T-helper 2 cell treated with Interferon-gamma antibody and Interleukin-4, amounts not matched to agents 5 μg/mL and 100 μg/mL, for 36 hours (primary cell): ENCODE measurements at regions not wholly inside any gene's neighbourhood (a gene's known extent, or its start where the extent isn't known, plus 50 kb on each side); places are given as distances from the start of the nearest gene placed in this dataset.

Experiments used
- DNase-seq: peaks from one replicate; pipeline ENCODE4 v3.0.0; 2021; ENCODE audit warnings: low spot score
- H3K27ac Mint-ChIP-seq: one replicate; pipeline ENCODE4 v1.8.0; 2021; ENCODE audit warnings: mild to moderate bottlenecking, mixed read lengths
- H3K27me3 Mint-ChIP-seq: one replicate; pipeline ENCODE4 v1.8.0; 2021; ENCODE audit warnings: low read depth, mixed read lengths
- H3K36me3 Mint-ChIP-seq: one replicate; pipeline ENCODE4 v1.8.0; 2021; ENCODE audit warnings: low read depth, mixed read lengths
- H3K4me1 Mint-ChIP-seq: one replicate; pipeline ENCODE4 v1.8.0; 2021; ENCODE audit warnings: low read depth, mixed read lengths
- H3K4me3 Mint-ChIP-seq: one replicate; pipeline ENCODE4 v1.8.0; 2022; ENCODE audit warnings: mild to moderate bottlenecking, moderate library complexity, mixed read lengths
- H3K9me3 Mint-ChIP-seq: one replicate; pipeline ENCODE4 v1.8.0; 2021; ENCODE audit warnings: mixed read lengths

GRCh38 chr2:88261725-88262124, 91.6 kb downstream of the THNSL2 start:
- Mint-ChIP-seq H3K36me3 (no peaks in the 10 kb centered on the region), H3K27ac (no peak overlapping the region), H3K9me3 (no peaks in the 10 kb centered on the region), H3K4me1 (peaks cover 5% of the 10 kb centered on the region), H3K27me3 (peaks cover 10% of the 10 kb centered on the region), H3K4me3 (no peak overlapping the region)
- DNase-seq, result no peak

GRCh38 chr2:88258208-88258607, 88.1 kb downstream of the THNSL2 start:
- DNase-seq, result no peak
- no peak overlapping the region for H3K27ac Mint-ChIP-seq
- no peaks in the 10 kb centered on the region for H3K9me3 Mint-ChIP-seq

DNA sequence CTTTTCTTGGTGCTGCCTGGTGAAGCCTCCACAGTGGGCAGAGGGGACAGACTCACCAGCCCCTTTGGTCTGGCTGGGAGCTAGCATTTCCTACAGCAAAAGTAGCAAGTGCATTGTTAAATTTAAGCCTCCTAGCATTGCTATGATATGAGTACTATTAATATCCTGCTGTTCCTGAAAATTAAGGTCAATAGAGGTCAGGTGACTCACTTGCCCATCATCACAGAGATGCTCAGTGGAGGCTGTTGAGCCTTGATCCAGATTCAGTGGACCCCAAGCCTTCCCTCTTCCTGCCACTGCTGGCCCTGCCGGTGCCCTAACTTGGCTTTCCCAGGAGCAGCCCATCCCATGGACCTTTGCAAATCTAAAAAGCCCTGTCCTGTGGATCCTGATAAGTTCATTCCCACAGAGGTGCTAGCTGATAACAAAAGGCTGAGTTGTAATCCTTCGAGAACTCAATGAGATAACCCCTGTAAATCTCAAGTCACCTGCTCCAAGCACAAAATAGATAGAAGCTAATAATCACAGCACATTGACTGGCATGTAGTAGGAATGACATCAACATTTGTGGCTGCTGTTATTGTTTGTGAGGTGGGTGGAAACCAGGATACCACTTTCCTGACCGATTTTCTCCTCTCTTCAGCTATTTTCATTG, 84.4 kb downstream of the THNSL2 start:
- Mint-ChIP-seq H3K9me3 (no peaks in the 10 kb centered on the region), H3K27ac (no peak overlapping the region), H3K36me3 (no peaks in the 10 kb centered on the region), H3K4me1 (no peaks in the 10 kb centered on the region), H3K4me3 (no peak overlapping the region), H3K27me3 (no peaks in the 10 kb centered on the region)
- DNase-seq, result no peak

More at GRCh38 chr2:88258208-88258607, 88.1 kb downstream of the THNSL2 start:
- H3K27me3 Mint-ChIP-seq, result peaks cover 4% of the 10 kb centered on the region
- H3K4me1 Mint-ChIP-seq, result no peaks in the 10 kb centered on the region
- no peaks in the 10 kb centered on the region for H3K36me3 Mint-ChIP-seq
- H3K4me3 Mint-ChIP-seq, result no peak overlapping the region

DNA sequence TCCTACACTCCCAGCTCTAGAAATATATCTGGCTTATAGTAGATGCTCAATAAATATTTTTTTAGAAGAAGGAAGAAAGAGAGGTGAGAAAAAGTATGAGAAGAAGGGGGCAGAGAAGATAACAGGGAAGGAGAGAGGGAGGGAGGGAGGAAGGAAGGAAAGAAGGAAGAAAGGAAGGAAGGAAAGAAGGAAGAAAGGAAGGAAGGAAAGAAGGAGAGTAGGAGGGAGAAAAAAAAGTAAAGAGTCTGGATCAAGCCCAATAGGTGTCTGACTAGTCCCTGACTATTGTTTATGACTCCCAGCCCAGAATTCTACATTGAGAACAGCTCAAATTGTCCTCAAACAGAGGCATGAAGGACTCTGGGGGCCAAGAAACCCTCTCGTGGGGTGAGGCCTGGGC, 83.9 kb downstream of the THNSL2 start:
- no peak for DNase-seq
- Mint-ChIP-seq H3K4me1 (no peaks in the 10 kb centered on the region), H3K9me3 (no peaks in the 10 kb centered on the region), H3K36me3 (no peaks in the 10 kb centered on the region), H3K27me3 (no peaks in the 10 kb centered on the region), H3K4me3 (no peak overlapping the region), H3K27ac (no peak overlapping the region)

DNA sequence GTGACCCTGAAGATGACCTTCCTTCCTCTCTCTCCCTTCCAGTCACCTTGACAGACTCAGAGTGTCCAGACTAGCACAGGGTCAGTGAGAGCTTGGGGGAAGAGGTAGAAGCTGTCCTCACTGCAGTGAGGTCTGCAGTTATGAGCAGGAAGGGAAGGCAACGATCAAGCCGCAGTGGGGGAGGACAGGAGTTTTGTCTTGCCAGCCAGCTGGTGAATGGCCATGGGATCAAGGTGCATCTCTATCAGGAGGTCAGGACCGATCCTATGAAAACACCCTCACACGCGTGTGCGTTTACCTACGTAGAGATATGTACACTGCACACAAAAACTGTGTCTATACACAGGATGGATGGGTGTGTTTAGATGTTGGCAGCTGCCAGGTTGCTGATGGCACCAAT, 83.2 kb downstream of the THNSL2 start:
- no peaks in the 10 kb centered on the region for H3K9me3 Mint-ChIP-seq
- DNase-seq, result no peak
- no peak overlapping the region for H3K27ac Mint-ChIP-seq
- no peaks in the 10 kb centered on the region for H3K36me3 Mint-ChIP-seq
- no peaks in the 10 kb centered on the region for H3K4me1 Mint-ChIP-seq
- H3K27me3 Mint-ChIP-seq, result no peaks in the 10 kb centered on the region
- H3K4me3 Mint-ChIP-seq, result no peak overlapping the region

GRCh38 chr2:88252646-88253045, 82.5 kb downstream of the THNSL2 start:
- Mint-ChIP-seq H3K4me1 (no peaks in the 10 kb centered on the region), H3K27ac (no peak overlapping the region), H3K27me3 (no peaks in the 10 kb centered on the region), H3K36me3 (no peaks in the 10 kb centered on the region), H3K4me3 (no peak overlapping the region), H3K9me3 (no peaks in the 10 kb centered on the region)
- DNase-seq, result no peak

- Mint-ChIP-seq H3K27ac (no peak overlapping the region), H3K36me3 (no peaks in the 10 kb centered on the region), H3K27me3 (no peaks in the 10 kb centered on the region), H3K4me1 (no peaks in the 10 kb centered on the region), H3K9me3 (no peaks in the 10 kb centered on the region), H3K4me3 (no peak overlapping the region)
- no peak for DNase-seq
Measured at GRCh38 chr2:88252111-88252510, 82.0 kb downstream of the THNSL2 start.

- H3K9me3 Mint-ChIP-seq, result no peaks in the 10 kb centered on the region
- no peaks in the 10 kb centered on the region for H3K36me3 Mint-ChIP-seq
- H3K27me3 Mint-ChIP-seq, result no peaks in the 10 kb centered on the region
- no peaks in the 10 kb centered on the region for H3K4me1 Mint-ChIP-seq
- no peak for DNase-seq
- H3K4me3 Mint-ChIP-seq, result no peak overlapping the region
- H3K27ac Mint-ChIP-seq, result no peak overlapping the region
Measured at GRCh38 chr2:88250404-88250803, 80.3 kb downstream of the THNSL2 start.

DNA sequence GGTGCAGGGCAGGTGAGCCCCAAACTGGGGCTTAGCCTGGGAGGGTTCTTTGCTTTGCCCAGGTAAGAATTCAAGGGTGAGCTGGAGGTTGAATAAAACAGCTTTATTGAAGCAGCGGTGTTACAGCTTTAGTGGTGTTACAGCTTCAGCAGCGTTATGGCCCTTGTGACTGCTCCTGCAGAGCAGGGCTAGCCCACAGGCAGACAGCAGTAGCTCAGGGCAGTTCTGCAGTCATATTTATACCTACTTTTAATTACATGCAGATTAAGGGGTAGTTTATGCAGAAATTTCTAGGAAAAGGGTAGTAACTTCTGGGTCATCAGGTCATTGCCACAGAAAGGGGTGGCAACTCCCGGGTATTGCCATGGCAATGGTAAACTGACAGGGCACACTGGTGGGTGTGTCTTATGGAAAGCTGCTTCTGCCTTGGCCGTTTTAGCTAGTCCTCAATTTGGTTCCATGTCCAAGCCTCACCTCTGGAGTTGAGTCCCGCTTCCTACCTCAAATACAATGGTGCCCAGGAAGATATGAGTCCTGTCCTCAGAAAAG, 78.2 kb downstream of the THNSL2 start:
- no peaks in the 10 kb centered on the region for H3K9me3 Mint-ChIP-seq
- no peaks in the 10 kb centered on the region for H3K36me3 Mint-ChIP-seq
- H3K4me3 Mint-ChIP-seq, result no peak overlapping the region
- H3K27me3 Mint-ChIP-seq, result no peaks in the 10 kb centered on the region
- no peak overlapping the region for H3K27ac Mint-ChIP-seq
- no peaks in the 10 kb centered on the region for H3K4me1 Mint-ChIP-seq
- DNase-seq, result no peak

GRCh38 chr2:88247531-88247930, 77.4 kb downstream of the THNSL2 start:
- H3K27ac Mint-ChIP-seq, result no peak overlapping the region
- no peak for DNase-seq
- H3K27me3 Mint-ChIP-seq, result no peaks in the 10 kb centered on the region

GRCh38 chr2:88245109-88245508, 75.0 kb downstream of the THNSL2 start:
- no peaks in the 10 kb centered on the region for H3K36me3 Mint-ChIP-seq
- H3K27ac Mint-ChIP-seq, result no peak overlapping the region
- H3K9me3 Mint-ChIP-seq, result no peaks in the 10 kb centered on the region
- no peaks in the 10 kb centered on the region for H3K4me1 Mint-ChIP-seq
- no peak overlapping the region for H3K4me3 Mint-ChIP-seq
- no peak for DNase-seq
- H3K27me3 Mint-ChIP-seq, result no peaks in the 10 kb centered on the region

More at GRCh38 chr2:88247531-88247930, 77.4 kb downstream of the THNSL2 start:
- Mint-ChIP-seq H3K9me3 (no peaks in the 10 kb centered on the region), H3K4me3 (no peak overlapping the region), H3K36me3 (no peaks in the 10 kb centered on the region), H3K4me1 (no peaks in the 10 kb centered on the region)

GRCh38 chr2:88239781-88240180, 69.6 kb downstream of the THNSL2 start:
- Mint-ChIP-seq H3K9me3 (no peaks in the 10 kb centered on the region), H3K36me3 (no peaks in the 10 kb centered on the region), H3K27me3 (no peaks in the 10 kb centered on the region), H3K4me1 (no peaks in the 10 kb centered on the region), H3K27ac (no peak overlapping the region), H3K4me3 (no peak overlapping the region)
- no peak for DNase-seq

GRCh38 chr2:88236666-88237065, 66.5 kb downstream of the THNSL2 start:
- peaks cover 6% of the 10 kb centered on the region for H3K27me3 Mint-ChIP-seq
- no peak for DNase-seq

More at GRCh38 chr2:88236666-88237065, 66.5 kb downstream of the THNSL2 start:
- no peaks in the 10 kb centered on the region for H3K4me1 Mint-ChIP-seq
- no peak overlapping the region for H3K4me3 Mint-ChIP-seq
- no peak overlapping the region for H3K27ac Mint-ChIP-seq
- no peaks in the 10 kb centered on the region for H3K9me3 Mint-ChIP-seq
- no peaks in the 10 kb centered on the region for H3K36me3 Mint-ChIP-seq
